ENCODE measurements at regions not wholly inside any gene's neighbourhood (a gene's known extent, or its start where the extent isn't known, plus 50 kb on each side); places are given as distances from the start of the nearest gene placed in this dataset.

DNA sequence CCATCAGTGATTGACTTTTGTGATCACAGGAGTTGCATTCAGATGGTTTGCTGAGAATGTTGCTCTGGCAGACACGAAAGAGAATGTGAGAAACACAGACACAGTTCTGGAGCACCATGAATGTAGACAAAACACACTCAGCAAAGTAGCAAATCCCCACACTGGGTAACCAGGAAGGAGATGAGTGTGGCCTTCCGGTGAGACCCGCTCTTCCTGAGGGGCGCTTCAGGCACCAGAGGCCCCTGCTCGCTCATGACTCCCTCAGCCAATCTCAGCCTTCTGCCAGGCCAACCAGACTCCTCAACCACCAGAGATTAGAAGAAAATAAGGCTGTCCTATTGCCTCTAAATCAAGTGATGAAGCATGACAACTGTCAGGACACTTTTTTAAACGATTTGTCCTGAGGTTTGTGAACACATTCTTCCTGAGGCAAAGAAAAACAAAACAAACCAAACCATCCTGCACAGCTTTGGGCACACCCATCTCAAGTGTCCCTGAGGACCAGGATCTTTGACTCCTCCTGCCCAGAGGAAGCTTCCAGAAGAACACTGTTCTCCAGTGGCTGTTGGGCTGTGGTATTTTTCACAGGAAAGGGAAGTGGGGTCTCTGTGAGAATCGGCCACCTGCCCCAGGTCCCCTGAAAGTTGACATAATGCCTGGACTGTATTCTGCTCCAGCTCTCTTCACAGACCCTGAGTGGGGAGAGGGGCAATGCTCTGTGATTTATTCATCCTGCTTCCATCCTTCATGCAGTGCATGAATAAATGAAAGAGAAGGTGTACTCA lies 152.8 kb downstream of the BCL11A start:
- FAIRE-seq (no peak), DNase-seq (ENCODE audit: low read depth in 1 of 2, low spot score in 1 of 2) (no peak), ATAC-seq (no peak)
- ChIA-PET CTCF (interaction anchor here (0.6 kb wide), 1 partner anchor 49 kb away, joined by 3 read pairs; no protein-coding TSS in a partner anchor), POLR2A (no interaction called here)
- Histone ChIP-seq H3K27ac (no peak overlapping the region), H3K9me3 (no peaks in the 10 kb centered on the region), H3K4me1 (no peaks in the 10 kb centered on the region), H3K4me3 (no peak overlapping the region), H3K4me2 (no peak overlapping the region)
- 43% methylated on average over 7 of the region's 7 CpGs for WGBS (ENCODE audit: missing lambda C conversion rate)
- no peak for TF ChIP-seq RFX5 (IDR thresholded peaks at IDR 0.05)
- no peak for TF ChIP-seq ZFP36 (IDR thresholded peaks at IDR 0.05; ENCODE audit: borderline replicate concordance, partially characterized antibody)
- TF ChIP-seq, protein P1, sequence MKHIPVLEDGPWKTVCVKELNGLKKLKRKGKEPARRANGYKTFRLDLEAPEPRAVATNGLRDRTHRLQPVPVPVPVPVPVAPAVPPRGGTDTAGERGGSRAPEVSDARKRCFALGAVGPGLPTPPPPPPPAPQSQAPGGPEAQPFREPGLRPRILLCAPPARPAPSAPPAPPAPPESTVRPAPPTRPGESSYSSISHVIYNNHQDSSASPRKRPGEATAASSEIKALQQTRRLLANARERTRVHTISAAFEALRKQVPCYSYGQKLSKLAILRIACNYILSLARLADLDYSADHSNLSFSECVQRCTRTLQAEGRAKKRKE (CRISPR knock-in tag; IDR thresholded peaks at IDR 0.05; ENCODE audit: low read depth) = no peak
- no peak for TF ChIP-seq CEBPB (IDR thresholded peaks at IDR 0.05)
- no peak for TF ChIP-seq FOXS1 (CRISPR knock-in tag; IDR thresholded peaks at IDR 0.05)
- TF ChIP-seq, protein P2, sequence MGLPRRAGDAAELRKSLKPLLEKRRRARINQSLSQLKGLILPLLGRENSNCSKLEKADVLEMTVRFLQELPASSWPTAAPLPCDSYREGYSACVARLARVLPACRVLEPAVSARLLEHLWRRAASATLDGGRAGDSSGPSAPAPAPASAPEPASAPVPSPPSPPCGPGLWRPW (IDR thresholded peaks at IDR 0.05) = no peak
- TF ChIP-seq ZSCAN20 (CRISPR knock-in tag; IDR thresholded peaks at IDR 0.05) = no peak
- TF ChIP-seq, protein P3, sequence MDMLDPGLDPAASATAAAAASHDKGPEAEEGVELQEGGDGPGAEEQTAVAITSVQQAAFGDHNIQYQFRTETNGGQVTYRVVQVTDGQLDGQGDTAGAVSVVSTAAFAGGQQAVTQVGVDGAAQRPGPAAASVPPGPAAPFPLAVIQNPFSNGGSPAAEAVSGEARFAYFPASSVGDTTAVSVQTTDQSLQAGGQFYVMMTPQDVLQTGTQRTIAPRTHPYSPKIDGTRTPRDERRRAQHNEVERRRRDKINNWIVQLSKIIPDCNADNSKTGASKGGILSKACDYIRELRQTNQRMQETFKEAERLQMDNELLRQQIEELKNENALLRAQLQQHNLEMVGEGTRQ (IDR thresholded peaks at IDR 0.05) = no peak
- no peak for TF ChIP-seq BHLHE40 (IDR thresholded peaks at IDR 0.05; ENCODE audit: low read depth, low read length)
- TF ChIP-seq CHD4 (IDR thresholded peaks at IDR 0.05; ENCODE audit: borderline replicate concordance) = no peak
- no peak for TF ChIP-seq CHD2 (IDR thresholded peaks at IDR 0.05; ENCODE audit: low read length, partially characterized antibody)

DNA sequence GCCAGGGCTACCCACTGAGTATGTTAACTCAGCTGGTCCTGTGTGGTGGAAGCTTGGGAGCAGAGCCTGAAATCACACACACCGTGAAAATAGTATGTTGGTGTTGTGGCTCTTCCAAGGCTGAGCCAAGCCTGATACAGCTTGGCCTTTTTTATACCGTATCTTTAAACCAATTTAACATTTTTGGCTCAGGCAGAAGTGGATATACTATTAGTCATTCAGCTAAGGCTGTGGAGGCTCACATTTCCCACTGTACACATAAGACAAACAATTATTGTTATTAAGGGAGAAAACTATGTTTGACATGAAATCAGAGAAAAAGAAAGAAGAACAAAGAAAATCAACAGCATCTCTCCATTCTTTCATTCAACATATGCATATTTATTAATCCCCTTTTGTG lies 159.0 kb downstream of the BCL11A start:
- Histone ChIP-seq H3K4me2 (no peak overlapping the region), H3K4me3 (no peak overlapping the region), H3K27ac (no peak overlapping the region), H3K4me1 (no peaks in the 10 kb centered on the region), H3K9me3 (no peaks in the 10 kb centered on the region)
- ChIA-PET CTCF (interaction anchor here (0.6 kb wide), 1 partner anchor 1442 kb away, joined by 4 read pairs; no protein-coding TSS in a partner anchor), POLR2A (no interaction called here)
- ATAC-seq (no peak), DNase-seq (ENCODE audit: low read depth in 1 of 2, low spot score in 1 of 2) (no peak), FAIRE-seq (no peak)
- TF ChIP-seq NFE2L2 (conservative IDR thresholded peaks at IDR 0.05; ENCODE audit: low read length) = no peak
- TF ChIP-seq SREBF2 (IDR thresholded peaks at IDR 0.05) = no peak
- no peak for TF ChIP-seq CHD2 (IDR thresholded peaks at IDR 0.05; ENCODE audit: low read length, partially characterized antibody)
- no peak for TF ChIP-seq KDM1A (IDR thresholded peaks at IDR 0.05; ENCODE audit: low read depth)
- no peak for TF ChIP-seq SMC3 (IDR thresholded peaks at IDR 0.05)
- TF ChIP-seq POLR2AphosphoS2 (conservative IDR thresholded peaks at IDR 0.05; ENCODE audit: low read length) = no peak
- TF ChIP-seq, protein P4, sequence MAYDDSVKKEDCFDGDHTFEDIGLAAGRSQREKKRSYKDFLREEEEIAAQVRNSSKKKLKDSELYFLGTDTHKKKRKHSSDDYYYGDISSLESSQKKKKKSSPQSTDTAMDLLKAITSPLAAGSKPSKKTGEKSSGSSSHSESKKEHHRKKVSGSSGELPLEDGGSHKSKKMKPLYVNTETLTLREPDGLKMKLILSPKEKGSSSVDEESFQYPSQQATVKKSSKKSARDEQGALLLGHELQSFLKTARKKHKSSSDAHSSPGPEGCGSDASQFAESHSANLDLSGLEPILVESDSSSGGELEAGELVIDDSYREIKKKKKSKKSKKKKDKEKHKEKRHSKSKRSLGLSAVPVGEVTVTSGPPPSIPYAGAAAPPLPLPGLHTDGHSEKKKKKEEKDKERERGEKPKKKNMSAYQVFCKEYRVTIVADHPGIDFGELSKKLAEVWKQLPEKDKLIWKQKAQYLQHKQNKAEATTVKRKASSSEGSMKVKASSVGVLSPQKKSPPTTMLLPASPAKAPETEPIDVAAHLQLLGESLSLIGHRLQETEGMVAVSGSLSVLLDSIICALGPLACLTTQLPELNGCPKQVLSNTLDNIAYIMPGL (CRISPR knock-in tag; IDR thresholded peaks at IDR 0.05; ENCODE audit: borderline replicate concordance) = no peak
- TF ChIP-seq CBX2 (IDR thresholded peaks at IDR 0.05; ENCODE audit: borderline replicate concordance, low read depth) = no peak
- TF ChIP-seq, protein P3 (IDR thresholded peaks at IDR 0.05) = no peak
- TF ChIP-seq HOXA7 (CRISPR knock-in tag; IDR thresholded peaks at IDR 0.05) = no peak
- TF ChIP-seq, protein P1 (CRISPR knock-in tag; IDR thresholded peaks at IDR 0.05; ENCODE audit: low read depth) = no peak
- TF ChIP-seq CEBPB (IDR thresholded peaks at IDR 0.05) = no peak
- TF ChIP-seq, protein P5, sequence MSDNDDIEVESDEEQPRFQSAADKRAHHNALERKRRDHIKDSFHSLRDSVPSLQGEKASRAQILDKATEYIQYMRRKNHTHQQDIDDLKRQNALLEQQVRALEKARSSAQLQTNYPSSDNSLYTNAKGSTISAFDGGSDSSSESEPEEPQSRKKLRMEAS (IDR thresholded peaks at IDR 0.05) = no peak
- TF ChIP-seq JUNB (IDR thresholded peaks at IDR 0.05) = no peak
- TF ChIP-seq EHF (CRISPR knock-in tag; IDR thresholded peaks at IDR 0.05) = no peak
- no peak for TF ChIP-seq NR3C1 (IDR thresholded peaks at IDR 0.05)
- no peak for TF ChIP-seq ZSCAN20 (CRISPR knock-in tag; IDR thresholded peaks at IDR 0.05)
- TF ChIP-seq CBX8 (IDR thresholded peaks at IDR 0.05) = no peak
- no peak for TF ChIP-seq EHMT2 (IDR thresholded peaks at IDR 0.05; ENCODE audit: low read depth)
- WGBS (ENCODE audit: missing lambda C conversion rate) = 23% methylated on average over 2 of the region's 2 CpGs

Measured in A549 (cell line).